Stimulated activated naive CD4-positive, alpha-beta T cell treated with Interleukin-2 at 50 U/mL for 16 hours (primary cell): ENCODE measurements at regions not wholly inside any gene's neighbourhood (a gene's known extent, or its start where the extent isn't known, plus 50 kb on each side); places are given as distances from the start of the nearest gene placed in this dataset.
"Not testable (repeated sequence)": the region's sequence is repeated elsewhere in the genome, so short reads cannot be mapped to it uniquely, and the experiment has no call there.

Experiments used
- DNase-seq: peaks from one replicate; lab custom pipeline; 2025; lab: John Stamatoyannopoulos, UW

- not testable (repeated sequence) for DNase-seq
Measured at GRCh38 chr2:37758141-37758601, 86.7 kb upstream of the CDC42EP3 start.

GRCh38 chr2:37759989-37760388 lies 88.5 kb upstream of the CDC42EP3 start:
- not testable (repeated sequence) for DNase-seq

- no peak for DNase-seq
Measured at GRCh38 chr2:37760471-37760870, 89.0 kb upstream of the CDC42EP3 start.

GRCh38 chr2:37762281-37762680 lies 90.8 kb upstream of the CDC42EP3 start:
- not testable (repeated sequence) for DNase-seq

GRCh38 chr2:37764739-37765138 lies 93.3 kb upstream of the CDC42EP3 start:
- DNase-seq, result no peak

GRCh38 chr2:37766106-37766505 lies 94.7 kb upstream of the CDC42EP3 start:
- no peak for DNase-seq

- DNase-seq, result no peak
Measured at GRCh38 chr2:37767046-37767445, 95.6 kb upstream of the CDC42EP3 start.

- no peak for DNase-seq
Measured at GRCh38 chr2:37767959-37768925, 96.8 kb upstream of the CDC42EP3 start.

- no peak for DNase-seq
Measured at GRCh38 chr2:37769551-37769950, 98.1 kb upstream of the CDC42EP3 start.

GRCh38 chr2:37770797-37771196 lies 99.4 kb upstream of the CDC42EP3 start:
- no peak for DNase-seq

GRCh38 chr2:37771600-37772088 lies 100.2 kb upstream of the CDC42EP3 start:
- no peak for DNase-seq

GRCh38 chr2:37773371-37774130 lies 102.1 kb upstream of the CDC42EP3 start:
- no peak for DNase-seq

- DNase-seq, result not testable (repeated sequence)
Measured at GRCh38 chr2:37774171-37774944, 102.9 kb upstream of the CDC42EP3 start.

GRCh38 chr2:37774976-37775907 lies 103.8 kb upstream of the CDC42EP3 start:
- no peak for DNase-seq

- DNase-seq, result no peak
Measured at GRCh38 chr2:37775908-37776250, 104.4 kb upstream of the CDC42EP3 start.

- DNase-seq, result no peak
Measured at GRCh38 chr2:37776487-37776886, 105.0 kb upstream of the CDC42EP3 start.

GRCh38 chr2:37779139-37779538 lies 107.7 kb upstream of the CDC42EP3 start:
- DNase-seq, result no peak

- no peak for DNase-seq
Measured at GRCh38 chr2:37779611-37780386, 108.4 kb upstream of the CDC42EP3 start.

- no peak for DNase-seq
Measured at GRCh38 chr2:37780387-37780676, 108.9 kb upstream of the CDC42EP3 start.

- no peak for DNase-seq
Measured at GRCh38 chr2:37781028-37781427, 109.6 kb upstream of the CDC42EP3 start.
